ENCODE measurements at regions not wholly inside any gene's neighbourhood (a gene's known extent, or its start where the extent isn't known, plus 50 kb on each side); places are given as distances from the start of the nearest gene placed in this dataset.
A peak's percentile ranks its signal among the peaks of the same experiment; 100 is the strongest.

DNA sequence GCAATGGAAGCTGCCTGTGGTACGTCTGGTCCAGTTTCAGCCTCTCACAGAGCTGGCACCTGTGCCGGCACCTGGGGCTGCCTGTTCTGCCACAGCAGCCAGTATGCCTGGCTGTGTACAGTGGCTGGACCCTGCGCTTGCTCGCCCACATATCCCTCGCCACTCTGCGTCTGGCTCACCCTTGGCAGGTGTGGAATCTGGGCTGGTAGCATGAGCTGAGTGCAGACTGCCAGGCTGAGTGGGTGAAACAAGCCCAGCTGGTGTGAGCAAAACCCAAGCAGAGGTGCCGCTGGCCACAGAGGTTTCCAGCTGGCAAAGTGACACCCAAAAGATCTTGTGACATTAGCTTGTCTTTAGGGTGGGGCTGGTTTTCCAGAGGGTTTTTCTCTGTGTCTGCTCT lies 80.7 kb downstream of the ING1 start:
- Histone ChIP-seq H3K4me1 (ENCODE audit: control insufficient read depth, extremely low read depth, insufficient read depth, low read length) (no peaks in the 10 kb centered on the region), H4K20me1 (ENCODE audit: control insufficient read depth, extremely low read depth, insufficient read depth, low read length) (no peaks in the 10 kb centered on the region), H3K9me1 (ENCODE audit: control insufficient read depth, extremely low read depth, insufficient read depth, low read length) (no peaks in the 10 kb centered on the region), H3K27me3 (ENCODE audit: control insufficient read depth, extremely low read depth, insufficient read depth, low read length) (peaks cover 6% of the 10 kb centered on the region), H3K4me2 (ENCODE audit: control insufficient read depth, extremely low read depth, insufficient read depth, low read depth, low read length) (no peak overlapping the region), H3K36me3 (ENCODE audit: control insufficient read depth in 2 of 2, extremely low read depth in 1 of 2, insufficient read depth in 2 of 2, low read length in 2 of 2) (no peaks in the 10 kb centered on the region), H3K9me3 (ENCODE audit: control insufficient read depth, low read depth, low read length) (peaks cover 12% of the 10 kb centered on the region), H3K9ac (ENCODE audit: control insufficient read depth, extremely low read depth, insufficient read depth, low read length) (no peak overlapping the region), H3K27ac (ENCODE audit: control insufficient read depth, insufficient read depth, low read length) (no peak overlapping the region), H2AFZ (ENCODE audit: control insufficient read depth, low read length) (no peak overlapping the region), H3K79me2 (ENCODE audit: control insufficient read depth, insufficient read depth, low read length) (no peaks in the 10 kb centered on the region), H3K4me3 (ENCODE audit: control insufficient read depth in 2 of 3, extremely low read depth in 1 of 3, insufficient read depth in 2 of 3, low read depth in 1 of 3, low read length in 3 of 3) (no peak overlapping the region)
- DNase-seq (ENCODE audit: low read depth, low spot score) (no peak), FAIRE-seq (no peak)
- TF ChIP-seq EZH2 (IDR thresholded peaks at IDR 0.05; ENCODE audit: low read length), result no peak
- TF ChIP-seq CTCF (optimal IDR thresholded peaks at IDR 0.05 in 1 of 3, IDR thresholded peaks at IDR 0.05 in 1 of 3, conservative IDR thresholded peaks at IDR 0.05 in 1 of 3; ENCODE audit: extremely low read depth in 1 of 3, insufficient read depth in 2 of 3, low read length in 3 of 3), result no peak
- dilution Hi-C loops (cut with MboI; ENCODE audit: extremely low pct_ligation_motif_present, low sequenced_read_pairs), result no loop called here

DNA sequence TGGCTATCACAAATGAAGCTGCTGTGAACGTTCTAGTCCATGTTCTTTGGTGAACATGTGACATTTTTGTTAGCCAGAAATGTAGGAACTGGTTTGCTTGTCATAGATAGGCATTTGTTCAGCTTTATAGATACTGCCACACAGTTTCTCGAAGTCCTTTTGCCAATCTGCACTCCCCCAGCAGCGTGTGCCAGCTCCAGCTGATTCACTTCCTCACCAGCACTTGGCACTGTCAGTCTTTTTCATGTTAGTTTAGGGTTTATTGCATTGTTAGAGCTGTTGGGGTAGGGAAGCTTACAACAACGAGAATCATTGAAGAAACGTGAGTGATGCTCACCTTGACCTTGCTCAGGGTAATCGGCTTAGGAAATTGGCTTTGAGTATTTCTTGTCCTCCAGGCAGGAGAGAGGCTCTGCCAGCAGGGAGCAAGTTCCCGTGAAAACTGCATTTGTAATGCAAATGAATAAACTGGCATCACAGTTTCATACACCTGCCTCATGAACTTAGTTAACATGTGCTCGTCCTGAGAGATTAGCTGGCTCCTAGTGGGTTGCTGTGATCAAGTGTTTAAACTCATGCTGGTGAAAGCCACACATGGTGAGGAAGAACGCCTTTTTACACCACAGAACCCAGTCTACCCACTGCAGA lies 83.9 kb downstream of the ING1 start:
- Histone ChIP-seq H3K79me2 (ENCODE audit: control insufficient read depth, insufficient read depth, low read length) (no peaks in the 10 kb centered on the region), H3K4me3 (ENCODE audit: control insufficient read depth in 2 of 3, extremely low read depth in 1 of 3, insufficient read depth in 2 of 3, low read depth in 1 of 3, low read length in 3 of 3) (no peak overlapping the region), H3K4me2 (ENCODE audit: control insufficient read depth, extremely low read depth, insufficient read depth, low read depth, low read length) (no peak overlapping the region), H3K9me1 (ENCODE audit: control insufficient read depth, extremely low read depth, insufficient read depth, low read length) (no peaks in the 10 kb centered on the region), H2AFZ (ENCODE audit: control insufficient read depth, low read length) (no peak overlapping the region), H3K27me3 (ENCODE audit: control insufficient read depth, extremely low read depth, insufficient read depth, low read length) (peaks cover 19% of the 10 kb centered on the region), H3K9ac (ENCODE audit: control insufficient read depth, extremely low read depth, insufficient read depth, low read length) (no peak overlapping the region), H3K27ac (ENCODE audit: control insufficient read depth, insufficient read depth, low read length) (no peak overlapping the region), H3K4me1 (ENCODE audit: control insufficient read depth, extremely low read depth, insufficient read depth, low read length) (no peaks in the 10 kb centered on the region), H3K9me3 (ENCODE audit: control insufficient read depth, low read depth, low read length) (peaks cover 12% of the 10 kb centered on the region), H3K36me3 (ENCODE audit: control insufficient read depth in 2 of 2, extremely low read depth in 1 of 2, insufficient read depth in 2 of 2, low read length in 2 of 2) (no peaks in the 10 kb centered on the region), H4K20me1 (ENCODE audit: control insufficient read depth, extremely low read depth, insufficient read depth, low read length) (no peaks in the 10 kb centered on the region)
- DNase-seq (ENCODE audit: low read depth, low spot score) (no peak), FAIRE-seq (peak; percentile 32)
- dilution Hi-C loops (cut with MboI; ENCODE audit: extremely low pct_ligation_motif_present, low sequenced_read_pairs), result no loop called here
- TF ChIP-seq CTCF (optimal IDR thresholded peaks at IDR 0.05 in 1 of 3, IDR thresholded peaks at IDR 0.05 in 1 of 3, conservative IDR thresholded peaks at IDR 0.05 in 1 of 3; ENCODE audit: extremely low read depth in 1 of 3, insufficient read depth in 2 of 3, low read length in 3 of 3) (no peak), EZH2 (IDR thresholded peaks at IDR 0.05; ENCODE audit: low read length) (no peak)
